ENCODE measurements at regions not wholly inside any gene's neighbourhood (a gene's known extent, or its start where the extent isn't known, plus 50 kb on each side); places are given as distances from the start of the nearest gene placed in this dataset.

- ATAC-seq (ENCODE audit: low read depth) (peak; percentile 24; the same call in 1 of the 2 replicates), DNase-seq (no peak)
- H3K4me1 ChIP-seq (ENCODE audit: control insufficient read depth, insufficient read depth, low read length): no peaks in the 10 kb centered on the region; the same call in 1 of the 2 replicates
- H3K18ac ChIP-seq (ENCODE audit: low read depth, low read length): no peak overlapping the region
- no peak overlapping the region; the same call in 2 of the 3 replicates for H2BK15ac ChIP-seq (ENCODE audit: low read depth, low read length)
- 87% methylated on average over 3 of the region's 3 CpGs; no CpG with 5 or more reads in 1 of the 2 experiments for WGBS, 2 experiments (ENCODE audit: extremely low coverage in 2 of 2, insufficient read length in 1 of 2)
- H4K91ac ChIP-seq (ENCODE audit: insufficient read depth, low read depth, low read length): no peak overlapping the region
- H3K36me3 ChIP-seq (ENCODE audit: control insufficient read depth, insufficient read depth, low read length): peaks cover 10% of the 10 kb centered on the region
- H4K20me1 ChIP-seq (ENCODE audit: insufficient read depth, low read length): no peaks in the 10 kb centered on the region
- in situ Hi-C loops (cut with MboI; ENCODE audit: low sequenced_read_pairs) (no loop called here), intact Hi-C loops (cut with micrococcal nuclease) (no loop called here), dilution Hi-C loops (cut with HindIII; ENCODE audit: low sequenced_read_pairs, unreplicated experiment) (no loop called here)
- peaks cover 0 to 4% of the 10 kb centered on the region in 2 experiments; a peak in 1 of 4 replicates for H3K79me1 ChIP-seq (ENCODE audit: low read depth in 1 of 2, low read length in 2 of 2)
- no peaks in the 10 kb centered on the region for H3K27me3 ChIP-seq (ENCODE audit: control insufficient read depth, insufficient read depth, low read length)
- no peaks in the 10 kb centered on the region for H3K9me1 ChIP-seq (ENCODE audit: insufficient read depth, low read length)
- H3K9ac ChIP-seq (ENCODE audit: low read depth, low read length): no peak overlapping the region
- H2BK20ac ChIP-seq (ENCODE audit: low read depth, low read length): no peak overlapping the region
- no peaks in the 10 kb centered on the region; the same call in 1 of the 2 replicates for H3K9me3 ChIP-seq (ENCODE audit: control insufficient read depth, insufficient read depth, low read length)
- H4K5ac ChIP-seq (ENCODE audit: low read depth, low read length): no peak overlapping the region
- H2AK9ac ChIP-seq (replicated peaks; ENCODE audit: low read depth, low read length, poor library complexity): no peak overlapping the region
- H2AFZ ChIP-seq (replicated peaks; ENCODE audit: low read length, poor library complexity): no peak overlapping the region
- no peak overlapping the region for H3K27ac ChIP-seq (ENCODE audit: insufficient read depth, low read length)
- H2BK5ac ChIP-seq (ENCODE audit: low read depth, low read length, poor library complexity, severe bottlenecking): no peak overlapping the region
- H3K4me2 ChIP-seq (ENCODE audit: low read depth, low read length): no peak overlapping the region
- BruUV-seq (replicated peaks): no TSS peak
- no peak overlapping the region for H2AK5ac ChIP-seq (ENCODE audit: low read depth, low read length)
- H3K4ac ChIP-seq (ENCODE audit: low read depth, low read length): no peak overlapping the region
- H4K8ac ChIP-seq (ENCODE audit: low read depth in 2 of 2, low read length in 2 of 2): no peak overlapping the region
- no peak overlapping the region for H3K4me3 ChIP-seq (ENCODE audit: insufficient read depth, low read depth, low read length)
- H3K23ac ChIP-seq (ENCODE audit: low read depth, low read length): no peak overlapping the region
- ChIA-PET POLR2A (ENCODE audit: unreplicated experiment) (no interaction called here), CTCF (no interaction called here)
- no peak overlapping the region for H2BK120ac ChIP-seq (ENCODE audit: low read depth, low read length)
- TF ChIP-seq CEBPB (IDR thresholded peaks at IDR 0.05; ENCODE audit: low read depth, low read length): no peak
- no peak for TF ChIP-seq RAD21 (IDR thresholded peaks at IDR 0.05; ENCODE audit: low read length)
- TF ChIP-seq BHLHE40 (IDR thresholded peaks at IDR 0.05; ENCODE audit: low read depth, low read length): no peak
- no peak overlapping the region for H3K14ac ChIP-seq (replicated peaks; ENCODE audit: low read depth, low read length)
- no peak overlapping the region for H3K56ac ChIP-seq (ENCODE audit: extremely low read depth, insufficient read depth, low read length)
Measured at GRCh38 chr6:165936096-165936495, 231.6 kb downstream of the TBXT start.
